ENCODE measurements at regions not wholly inside any gene's neighbourhood (a gene's known extent, or its start where the extent isn't known, plus 50 kb on each side); places are given as distances from the start of the nearest gene placed in this dataset.
"Not testable (repeated sequence)": the region's sequence is repeated elsewhere in the genome, so short reads cannot be mapped to it uniquely, and the experiment has no call there.

- ATAC-seq (no peak), DNase-seq (no peak)
- Histone ChIP-seq H3K27me3 (no peaks in the 10 kb centered on the region), H3K9me3 (peaks cover 0 to 57% (median 5%) of the 10 kb centered on the region in 11 donors), H3K4me1 (no peaks in the 10 kb centered on the region), H3K27ac (no peak overlapping the region), H3K4me3 (no peak overlapping the region), H3K36me3 (no peaks in the 10 kb centered on the region)
- intact Hi-C loops (cut with DNase I): no loop called here
- 73 to 95% methylated on average over 1 of the region's 1 CpG for WGBS, 2 donors
- TF ChIP-seq, protein P1, sequence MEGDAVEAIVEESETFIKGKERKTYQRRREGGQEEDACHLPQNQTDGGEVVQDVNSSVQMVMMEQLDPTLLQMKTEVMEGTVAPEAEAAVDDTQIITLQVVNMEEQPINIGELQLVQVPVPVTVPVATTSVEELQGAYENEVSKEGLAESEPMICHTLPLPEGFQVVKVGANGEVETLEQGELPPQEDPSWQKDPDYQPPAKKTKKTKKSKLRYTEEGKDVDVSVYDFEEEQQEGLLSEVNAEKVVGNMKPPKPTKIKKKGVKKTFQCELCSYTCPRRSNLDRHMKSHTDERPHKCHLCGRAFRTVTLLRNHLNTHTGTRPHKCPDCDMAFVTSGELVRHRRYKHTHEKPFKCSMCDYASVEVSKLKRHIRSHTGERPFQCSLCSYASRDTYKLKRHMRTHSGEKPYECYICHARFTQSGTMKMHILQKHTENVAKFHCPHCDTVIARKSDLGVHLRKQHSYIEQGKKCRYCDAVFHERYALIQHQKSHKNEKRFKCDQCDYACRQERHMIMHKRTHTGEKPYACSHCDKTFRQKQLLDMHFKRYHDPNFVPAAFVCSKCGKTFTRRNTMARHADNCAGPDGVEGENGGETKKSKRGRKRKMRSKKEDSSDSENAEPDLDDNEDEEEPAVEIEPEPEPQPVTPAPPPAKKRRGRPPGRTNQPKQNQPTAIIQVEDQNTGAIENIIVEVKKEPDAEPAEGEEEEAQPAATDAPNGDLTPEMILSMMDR (IDR thresholded peaks at IDR 0.05): no peak
Observed at GRCh38 chr21:19076031-19076430, 672.4 kb upstream of the TMPRSS15 start.

GRCh38 chr21:19109694-19110093, 706.1 kb upstream of the TMPRSS15 start:
- WGBS, 2 donors: 76 to 78% methylated on average over 2 of the region's 2 CpGs
- TF ChIP-seq, protein P1 (IDR thresholded peaks at IDR 0.05): no peak

GRCh38 chr21:19119259-19119658, 715.7 kb upstream of the TMPRSS15 start:
- 66 to 73% methylated on average over 4 of the region's 4 CpGs for WGBS, 2 donors
- H3K9me3 ChIP-seq: peaks cover 0 to 27% (median 0%) of the 10 kb centered on the region in 11 donors
- DNase-seq; H3K36me3 ChIP-seq; intact Hi-C loops (cut with DNase I); ATAC-seq; H3K4me1 ChIP-seq; H3K27me3 ChIP-seq; H3K4me3 ChIP-seq; H3K27ac ChIP-seq: not testable (repeated sequence)

More at GRCh38 chr21:19109694-19110093, 706.1 kb upstream of the TMPRSS15 start:
- H3K9me3 ChIP-seq: peaks cover 0 to 37% (median 0%) of the 10 kb centered on the region in 11 donors
- H3K4me1 ChIP-seq: no peaks in the 10 kb centered on the region
- DNase-seq (no peak), ATAC-seq (no peak)
- no peak overlapping the region for H3K27ac ChIP-seq
- H3K27me3 ChIP-seq: no peaks in the 10 kb centered on the region
- H3K36me3 ChIP-seq: no peaks in the 10 kb centered on the region
- intact Hi-C loops (cut with DNase I): loop anchor here in 1 of 10 donors (5.0 kb wide), 1 partner anchor 882 kb away; no protein-coding TSS in a partner anchor
- no peak overlapping the region for H3K4me3 ChIP-seq

GRCh38 chr21:19120591-19120990, 717.0 kb upstream of the TMPRSS15 start:
- no peak overlapping the region for H3K4me3 ChIP-seq
- H3K36me3 ChIP-seq: no peaks in the 10 kb centered on the region
- no peak for ATAC-seq
- no peak for DNase-seq
- no peaks in the 10 kb centered on the region for H3K4me1 ChIP-seq
- H3K9me3 ChIP-seq: peaks cover 0 to 22% (median 0%) of the 10 kb centered on the region in 11 donors
- H3K27ac ChIP-seq: no peak overlapping the region
- 91% methylated on average over 4 of the region's 4 CpGs for WGBS, 2 donors
- intact Hi-C loops (cut with DNase I): no loop called here
- TF ChIP-seq, protein P1 (IDR thresholded peaks at IDR 0.05): no peak
- no peaks in the 10 kb centered on the region for H3K27me3 ChIP-seq

DNA sequence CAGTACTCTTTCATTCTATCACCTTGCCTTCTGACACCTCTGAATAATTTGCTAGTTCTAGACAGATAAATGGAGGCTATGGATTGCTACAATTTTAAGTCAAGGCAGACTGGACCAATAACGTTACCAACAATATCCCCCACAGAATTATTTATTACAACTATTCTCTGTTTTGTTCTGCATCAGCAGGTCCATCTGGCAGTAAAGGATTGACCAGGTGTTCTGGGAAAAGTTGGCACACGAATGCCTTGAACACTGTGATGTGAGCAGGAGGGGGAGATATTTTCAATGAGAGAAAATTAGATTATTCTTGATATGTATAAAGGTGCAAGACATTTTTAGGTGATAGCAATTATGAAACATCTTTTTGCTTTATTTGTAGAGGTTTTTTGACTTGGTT, 718.8 kb upstream of the TMPRSS15 start:
- TF ChIP-seq, protein P1 (IDR thresholded peaks at IDR 0.05): no peak
- no peak overlapping the region for H3K27ac ChIP-seq
- H3K27me3 ChIP-seq: no peaks in the 10 kb centered on the region
- ATAC-seq: no peak
- no peaks in the 10 kb centered on the region for H3K36me3 ChIP-seq
- H3K9me3 ChIP-seq: peaks cover 0 to 20% (median 0%) of the 10 kb centered on the region in 11 donors
- DNase-seq: no peak
- 65 to 69% methylated on average over 2 of the region's 2 CpGs for WGBS, 2 donors
- intact Hi-C loops (cut with DNase I): no loop called here
- H3K4me3 ChIP-seq: no peak overlapping the region
- no peaks in the 10 kb centered on the region for H3K4me1 ChIP-seq
